ENCODE measurements at regions not wholly inside any gene's neighbourhood (a gene's known extent, or its start where the extent isn't known, plus 50 kb on each side); places are given as distances from the start of the nearest gene placed in this dataset.

- no peak overlapping the region for H3K27ac ChIP-seq
- TF ChIP-seq CTCF (IDR thresholded peaks at IDR 0.05) = no peak
These were observed 67.5 kb downstream of the ATP6V1G3 start for GRCh38 chr1:198472997-198473396.

DNA sequence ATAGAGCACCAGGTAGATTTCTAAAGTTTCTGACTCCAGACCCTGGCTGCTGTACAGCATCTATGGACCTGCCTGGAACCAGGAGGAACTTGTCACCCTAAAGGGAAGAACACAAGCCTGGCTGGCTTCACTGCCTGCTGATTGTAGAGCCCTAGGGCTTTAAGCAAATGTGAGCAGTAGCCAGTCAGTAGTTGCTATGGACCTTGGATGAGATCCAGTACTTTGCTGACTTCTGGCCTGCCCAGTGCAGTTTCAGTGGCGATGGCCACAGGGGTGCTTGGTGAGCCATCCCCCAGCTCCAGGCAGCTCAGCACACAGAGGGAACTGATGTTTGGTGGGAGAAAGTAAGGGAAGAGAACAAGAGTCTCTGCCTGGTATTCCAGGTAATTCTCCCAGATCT lies 68.4 kb downstream of the ATP6V1G3 start:
- TF ChIP-seq ZFX (IDR thresholded peaks at IDR 0.05; ENCODE audit: borderline replicate concordance) (no peak), CTCF (IDR thresholded peaks at IDR 0.05) (no peak)
- H3K27ac ChIP-seq = no peak overlapping the region

DNA sequence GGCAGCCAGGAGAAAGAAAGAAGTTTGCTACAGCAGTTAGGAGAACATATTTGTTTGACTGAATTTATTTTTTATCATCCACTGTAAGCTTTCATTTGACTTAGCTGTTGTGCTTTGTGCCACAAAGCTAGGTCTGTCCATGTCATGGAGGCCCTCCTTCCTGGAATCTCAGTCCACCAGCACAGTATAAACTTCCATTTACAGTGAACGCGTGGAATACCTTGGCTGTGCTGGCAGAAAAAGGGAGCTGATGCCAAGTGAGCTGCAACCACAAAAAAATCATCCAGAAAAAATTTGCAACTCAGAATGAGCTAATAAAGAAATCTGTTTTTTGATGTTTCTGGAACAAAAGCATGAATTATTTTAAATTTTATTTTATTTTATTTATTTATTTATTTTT lies 72.6 kb downstream of the ATP6V1G3 start:
- no peak overlapping the region for H3K27ac ChIP-seq
- TF ChIP-seq CTCF (IDR thresholded peaks at IDR 0.05) (no peak), ZFX (IDR thresholded peaks at IDR 0.05; ENCODE audit: borderline replicate concordance) (no peak)

DNA sequence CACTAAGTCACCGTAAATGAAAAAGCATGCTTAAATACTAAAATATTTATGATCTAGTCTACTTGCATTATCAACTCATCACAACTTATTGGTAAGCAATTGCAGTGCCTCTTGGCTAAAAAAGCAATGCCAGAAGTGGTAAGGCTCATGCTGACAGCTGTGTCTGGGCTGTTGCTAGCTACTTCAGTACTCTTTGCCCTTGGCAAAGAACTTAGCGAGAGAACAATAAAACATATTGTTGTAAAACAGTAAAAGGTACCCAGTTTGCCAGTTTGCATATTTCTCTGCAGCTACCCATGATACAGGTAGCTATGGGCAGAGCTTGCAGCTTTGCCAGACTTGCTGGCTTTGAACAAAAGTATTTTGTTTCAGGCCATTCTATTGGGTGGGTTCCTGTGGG lies 73.1 kb downstream of the ATP6V1G3 start:
- H3K27ac ChIP-seq = no peak overlapping the region
- TF ChIP-seq CTCF (IDR thresholded peaks at IDR 0.05) (no peak), ZFX (IDR thresholded peaks at IDR 0.05; ENCODE audit: borderline replicate concordance) (no peak)

DNA sequence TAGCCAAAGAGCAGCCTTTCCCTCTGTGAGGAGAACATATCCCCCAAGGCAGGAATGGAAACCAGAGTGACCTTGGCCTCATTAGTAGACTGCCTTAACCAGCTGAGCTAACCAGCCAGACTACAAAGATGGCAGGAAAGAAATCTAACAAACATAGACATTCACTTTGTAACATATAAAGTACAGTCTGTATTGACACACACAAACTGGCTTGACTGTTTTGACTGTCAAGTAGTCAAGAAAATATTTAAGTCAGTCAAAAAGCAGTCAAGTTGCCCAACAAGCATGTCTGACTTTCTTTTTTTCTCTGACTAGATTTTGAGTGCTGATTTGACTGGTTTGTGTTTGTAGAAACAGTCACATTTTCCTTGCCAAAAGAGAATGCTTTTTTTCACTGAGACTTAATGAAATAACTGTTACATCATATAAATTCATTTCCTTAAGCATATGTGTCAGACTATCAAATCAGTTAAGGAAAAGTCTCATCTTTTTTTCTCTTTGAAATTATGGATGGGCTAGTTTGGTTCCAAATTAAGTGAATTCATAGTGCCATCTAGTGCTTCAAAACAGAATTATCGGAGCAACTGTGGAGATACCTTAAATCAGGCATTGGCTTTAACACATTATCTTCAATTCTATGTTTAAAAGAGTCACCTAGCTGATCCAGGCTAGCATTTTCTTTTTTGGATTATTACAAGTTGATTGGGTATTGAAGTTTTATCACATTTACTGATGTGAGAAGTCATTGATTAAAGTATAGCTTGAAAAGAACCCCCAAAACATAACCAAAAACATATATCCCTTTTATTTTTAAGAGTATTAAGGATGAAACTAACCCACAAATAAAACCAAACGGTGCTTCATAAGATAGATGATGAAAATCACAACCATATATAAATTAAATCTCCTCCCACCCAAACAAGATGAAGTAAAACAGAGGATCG lies 75.0 kb downstream of the ATP6V1G3 start:
- no peak overlapping the region for H3K27ac ChIP-seq
- TF ChIP-seq ZFX (IDR thresholded peaks at IDR 0.05; ENCODE audit: borderline replicate concordance) (no peak), CTCF (IDR thresholded peaks at IDR 0.05) (peak; percentile 85)

- no peak for TF ChIP-seq ZFX (IDR thresholded peaks at IDR 0.05; ENCODE audit: borderline replicate concordance)
- TF ChIP-seq CTCF (IDR thresholded peaks at IDR 0.05) = no peak
- H3K27ac ChIP-seq = no peak overlapping the region
These were observed 76.8 kb downstream of the ATP6V1G3 start for GRCh38 chr1:198463709-198464108.

- H3K27ac ChIP-seq = no peak overlapping the region
These were observed 78.0 kb downstream of the ATP6V1G3 start for GRCh38 chr1:198462365-198463019.

More at GRCh38 chr1:198462365-198463019, 78.0 kb downstream of the ATP6V1G3 start:
- no peak for TF ChIP-seq ZFX (IDR thresholded peaks at IDR 0.05; ENCODE audit: borderline replicate concordance)
- no peak for TF ChIP-seq CTCF (IDR thresholded peaks at IDR 0.05)

Data from 22Rv1 (cell line).